ENCODE measurements at regions not wholly inside any gene's neighbourhood (a gene's known extent, or its start where the extent isn't known, plus 50 kb on each side); places are given as distances from the start of the nearest gene placed in this dataset.

DNA sequence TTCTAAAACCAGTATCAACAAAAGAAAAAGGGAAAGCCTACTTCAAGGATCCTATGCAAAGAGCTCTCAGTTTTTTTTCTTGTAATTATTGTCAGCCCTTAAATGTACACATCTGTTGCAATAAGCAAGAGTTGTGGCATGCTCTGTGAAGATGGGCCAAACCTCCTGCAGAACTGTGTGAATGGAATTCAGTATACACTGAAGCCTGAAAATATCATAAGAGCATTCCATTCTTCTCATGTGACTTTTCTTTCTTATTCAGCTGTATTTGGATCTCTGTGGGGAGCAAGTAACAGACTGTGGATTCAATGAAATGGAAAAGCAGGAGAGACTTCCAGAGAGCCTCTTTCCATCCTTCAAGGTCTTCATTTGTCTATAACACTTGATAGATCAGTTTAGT is 130.7 kb downstream of the SAMD9 start:
- TF ChIP-seq, protein P1, sequence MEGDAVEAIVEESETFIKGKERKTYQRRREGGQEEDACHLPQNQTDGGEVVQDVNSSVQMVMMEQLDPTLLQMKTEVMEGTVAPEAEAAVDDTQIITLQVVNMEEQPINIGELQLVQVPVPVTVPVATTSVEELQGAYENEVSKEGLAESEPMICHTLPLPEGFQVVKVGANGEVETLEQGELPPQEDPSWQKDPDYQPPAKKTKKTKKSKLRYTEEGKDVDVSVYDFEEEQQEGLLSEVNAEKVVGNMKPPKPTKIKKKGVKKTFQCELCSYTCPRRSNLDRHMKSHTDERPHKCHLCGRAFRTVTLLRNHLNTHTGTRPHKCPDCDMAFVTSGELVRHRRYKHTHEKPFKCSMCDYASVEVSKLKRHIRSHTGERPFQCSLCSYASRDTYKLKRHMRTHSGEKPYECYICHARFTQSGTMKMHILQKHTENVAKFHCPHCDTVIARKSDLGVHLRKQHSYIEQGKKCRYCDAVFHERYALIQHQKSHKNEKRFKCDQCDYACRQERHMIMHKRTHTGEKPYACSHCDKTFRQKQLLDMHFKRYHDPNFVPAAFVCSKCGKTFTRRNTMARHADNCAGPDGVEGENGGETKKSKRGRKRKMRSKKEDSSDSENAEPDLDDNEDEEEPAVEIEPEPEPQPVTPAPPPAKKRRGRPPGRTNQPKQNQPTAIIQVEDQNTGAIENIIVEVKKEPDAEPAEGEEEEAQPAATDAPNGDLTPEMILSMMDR (IDR thresholded peaks at IDR 0.05; ENCODE audit: insufficient read depth, low read length) = no peak
- no peak for TF ChIP-seq POLR2AphosphoS5 (IDR thresholded peaks at IDR 0.05; ENCODE audit: low read depth)
- no peak for TF ChIP-seq GABPA (IDR thresholded peaks at IDR 0.05; ENCODE audit: low read depth)

All from HL-60 (cell line).